GM23338 (cell line): ENCODE measurements at regions not wholly inside any gene's neighbourhood (a gene's known extent, or its start where the extent isn't known, plus 50 kb on each side); places are given as distances from the start of the nearest gene placed in this dataset.

Experiments used
- ATAC-seq: fragments of 200-7000 bp; cut with Tn5 transposase; 3 replicates; pipeline ENCODE4 v1.9.1; 2020
- DNase-seq: peaks from one replicate; pipeline ENCODE4 v3.0.0-alpha.2; 2015; ENCODE audit warnings: low spot score
- H2AFZ ChIP-seq: fragments of 200-600 bp; sonication (generic); 2 replicates; pipeline ENCODE4 v1.8.0; 2016; ENCODE audit warnings: antibody characterized with exemption, mild to moderate bottlenecking, moderate library complexity
- H3F3A ChIP-seq: fragments of 200-600 bp; sonication (generic); replicated peaks from 2 replicates; pipeline ENCODE4 v1.8.0; 2017; ENCODE audit warnings: antibody characterized with exemption, mixed run types, low read depth
- H3K27ac ChIP-seq: fragments of 200-600 bp; sonication (generic); 2 replicates; pipeline ENCODE4 v1.6.1; 2016; ENCODE audit warnings: low read depth
- H3K27me3 ChIP-seq: fragments of 200-600 bp; sonication (generic); 2 replicates; pipeline ENCODE4 v1.8.0; 2016; ENCODE audit warnings: mild to moderate bottlenecking, mixed run types, moderate library complexity; ENCODE audit not compliant: insufficient read depth
- H3K36me3 ChIP-seq: fragments of 200-600 bp; sonication (generic); 2 replicates; pipeline ENCODE4 v1.8.0; 2016; ENCODE audit warnings: mild to moderate bottlenecking; ENCODE audit not compliant: insufficient read depth
- H3K4me1 ChIP-seq: fragments of 200-600 bp; sonication (generic); 2 replicates; pipeline ENCODE4 v1.8.0; 2016; ENCODE audit warnings: mild to moderate bottlenecking, moderate library complexity; ENCODE audit not compliant: insufficient read depth
- H3K4me2 ChIP-seq: fragments of 200-600 bp; sonication (generic); 2 replicates; pipeline ENCODE4 v1.7.1; 2017; ENCODE audit warnings: mixed run types
- H3K4me3 ChIP-seq: fragments of 200-600 bp; sonication (generic); 2 replicates; pipeline ENCODE4 v1.6.1; 2016; ENCODE audit warnings: mixed run types
- H3K79me2 ChIP-seq: fragments of 200-600 bp; sonication (generic); replicated peaks from 2 replicates; pipeline ENCODE4 v1.8.0; 2017; ENCODE audit warnings: mild to moderate bottlenecking; ENCODE audit not compliant: insufficient read depth
- H3K9me2 ChIP-seq: fragments of 200-600 bp; sonication (generic); 2 replicates; pipeline ENCODE4 v1.8.0; 2017; ENCODE audit not compliant: insufficient read depth
- H4K20me1 ChIP-seq: fragments of 200-600 bp; sonication (generic); replicated peaks from 2 replicates; pipeline ENCODE4 v1.8.0; 2017; ENCODE audit warnings: mild to moderate bottlenecking; ENCODE audit not compliant: insufficient read depth
- H3K27ac Mint-ChIP-seq: 2 replicates; pipeline ENCODE4 v1.8.0; 2020; ENCODE audit warnings: inconsistent platforms, mild to moderate bottlenecking, moderate library complexity, mixed read lengths
- H3K27me3 Mint-ChIP-seq: 3 replicates; pipeline ENCODE4 v1.8.0; 2022; ENCODE audit warnings: low read depth, mild to moderate bottlenecking, moderate library complexity, mixed read lengths, inconsistent platforms; ENCODE audit not compliant: insufficient read depth, poor library complexity
- H3K36me3 Mint-ChIP-seq: 3 replicates; pipeline ENCODE4 v1.8.0; 2021; ENCODE audit warnings: low read depth, mild to moderate bottlenecking, inconsistent platforms, moderate library complexity, mixed read lengths
- H3K4me1 Mint-ChIP-seq: 3 replicates; pipeline ENCODE4 v1.8.0; 2020; ENCODE audit warnings: mild to moderate bottlenecking, inconsistent platforms, mixed read lengths
- H3K4me3 Mint-ChIP-seq: 3 replicates; pipeline ENCODE4 v1.8.0; 2021; ENCODE audit warnings: moderate library complexity, mild to moderate bottlenecking, inconsistent platforms, mixed read lengths
- H3K9me3 Mint-ChIP-seq: 3 replicates; pipeline ENCODE4 v1.8.0; 2020; ENCODE audit warnings: moderate library complexity, mild to moderate bottlenecking, inconsistent platforms, mixed read lengths
- EZH2 ChIP-seq: fragments of 200-600 bp; sonication (generic); IDR thresholded peaks from one replicate; pipeline ENCODE4 v1.8.0; 2017; ENCODE audit warnings: antibody characterized with exemption, mild to moderate bottlenecking, low read depth; ENCODE audit not compliant: unreplicated experiment
- EZH2phosphoT487 ChIP-seq: fragments of 200-600 bp; sonication (generic); IDR thresholded peaks from one replicate; pipeline ENCODE4 v1.8.1; 2018; ENCODE audit warnings: antibody characterized with exemption; ENCODE audit not compliant: unreplicated experiment
- JUNB ChIP-seq: IDR thresholded peaks from one replicate; pipeline ENCODE4 v1.6.1; 2016; ENCODE audit warnings: antibody characterized with exemption; ENCODE audit not compliant: unreplicated experiment
- NANOG ChIP-seq: IDR thresholded peaks from 2 replicates; pipeline ENCODE4 v1.6.1; 2016; ENCODE audit warnings: antibody characterized with exemption, borderline replicate concordance
- POLR2AphosphoS5 ChIP-seq: IDR thresholded peaks from 2 replicates; pipeline ENCODE4 v1.6.1; 2016; ENCODE audit warnings: antibody characterized with exemption, low read depth
- REST ChIP-seq: IDR thresholded peaks from one replicate; pipeline ENCODE4 v1.6.1; 2018; ENCODE audit warnings: antibody characterized with exemption; ENCODE audit not compliant: unreplicated experiment
- STAT1 ChIP-seq: IDR thresholded peaks from one replicate; pipeline ENCODE4 v1.6.1; 2016; ENCODE audit warnings: antibody characterized with exemption; ENCODE audit not compliant: unreplicated experiment
- ZNF114 ChIP-seq: fragments of 250-450 bp; sonication (Bioruptor Pico); IDR thresholded peaks from 2 replicates; pipeline ENCODE4 v1.5.0; 2020; ENCODE audit warnings: mild to moderate bottlenecking, moderate library complexity
- ZNF331 ChIP-seq: fragments of 250-450 bp; sonication (Bioruptor Pico); IDR thresholded peaks from 2 replicates; pipeline ENCODE4 v1.5.0; 2020; ENCODE audit warnings: low read depth, mild to moderate bottlenecking, moderate library complexity
- ZNF462 ChIP-seq: fragments of 250-450 bp; sonication (Bioruptor Pico); IDR thresholded peaks from 2 replicates; pipeline ENCODE4 v1.5.0; 2020; ENCODE audit warnings: mild to moderate bottlenecking, moderate library complexity
- TF ChIP-seq, protein P1 (sequence below), 2 experiments: fragments of 200-600 bp in 1 of 2; sonication (generic) in 1 of 2; conservative IDR thresholded peaks; 2 replicates each; pipeline versions ENCODE4 v1.5.1 to v1.6.1; 2016 to 2017; ENCODE audit warnings: antibody characterized with exemption in 2 of 2, low read depth in 2 of 2, mild to moderate bottlenecking in 2 of 2, moderate library complexity in 1 of 2

- no peaks in the 10 kb centered on the region for H3K79me2 ChIP-seq
- no peak overlapping the region for H3K27ac Mint-ChIP-seq
- ATAC-seq (no peak), DNase-seq (no peak)
- no peak overlapping the region for H3K4me3 Mint-ChIP-seq
- no peaks in the 10 kb centered on the region for H3K9me2 ChIP-seq
- H2AFZ ChIP-seq = no peak overlapping the region
- no peaks in the 10 kb centered on the region for H3K27me3 ChIP-seq
- H3K4me1 ChIP-seq = no peaks in the 10 kb centered on the region
- no peaks in the 10 kb centered on the region for H3F3A ChIP-seq
- H3K4me3 ChIP-seq = no peak overlapping the region
- no peaks in the 10 kb centered on the region for H3K36me3 Mint-ChIP-seq
- TF ChIP-seq EZH2 (no peak), JUNB (no peak), ZNF331 (CRISPR knock-in tag) (no peak), NANOG (no peak), ZNF114 (no peak), ZNF462 (CRISPR knock-in tag) (no peak), STAT1 (no peak), REST (no peak), POLR2AphosphoS5 (no peak), EZH2phosphoT487 (no peak)
- TF ChIP-seq, protein P1, sequence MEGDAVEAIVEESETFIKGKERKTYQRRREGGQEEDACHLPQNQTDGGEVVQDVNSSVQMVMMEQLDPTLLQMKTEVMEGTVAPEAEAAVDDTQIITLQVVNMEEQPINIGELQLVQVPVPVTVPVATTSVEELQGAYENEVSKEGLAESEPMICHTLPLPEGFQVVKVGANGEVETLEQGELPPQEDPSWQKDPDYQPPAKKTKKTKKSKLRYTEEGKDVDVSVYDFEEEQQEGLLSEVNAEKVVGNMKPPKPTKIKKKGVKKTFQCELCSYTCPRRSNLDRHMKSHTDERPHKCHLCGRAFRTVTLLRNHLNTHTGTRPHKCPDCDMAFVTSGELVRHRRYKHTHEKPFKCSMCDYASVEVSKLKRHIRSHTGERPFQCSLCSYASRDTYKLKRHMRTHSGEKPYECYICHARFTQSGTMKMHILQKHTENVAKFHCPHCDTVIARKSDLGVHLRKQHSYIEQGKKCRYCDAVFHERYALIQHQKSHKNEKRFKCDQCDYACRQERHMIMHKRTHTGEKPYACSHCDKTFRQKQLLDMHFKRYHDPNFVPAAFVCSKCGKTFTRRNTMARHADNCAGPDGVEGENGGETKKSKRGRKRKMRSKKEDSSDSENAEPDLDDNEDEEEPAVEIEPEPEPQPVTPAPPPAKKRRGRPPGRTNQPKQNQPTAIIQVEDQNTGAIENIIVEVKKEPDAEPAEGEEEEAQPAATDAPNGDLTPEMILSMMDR (conservative IDR thresholded peaks at IDR 0.05; ENCODE audit: low read depth in 2 of 2) = no peak
- H3K36me3 ChIP-seq = no peaks in the 10 kb centered on the region
- no peaks in the 10 kb centered on the region for H4K20me1 ChIP-seq
- H3K9me3 Mint-ChIP-seq = peaks cover 11% of the 10 kb centered on the region; the same call in 1 of the 3 replicates
- H3K27me3 Mint-ChIP-seq = peaks cover 1% of the 10 kb centered on the region
- no peak overlapping the region for H3K27ac ChIP-seq
- H3K4me1 Mint-ChIP-seq = no peaks in the 10 kb centered on the region
- H3K4me2 ChIP-seq = no peak overlapping the region
These were observed 172.0 kb upstream of the USP24 start for GRCh38 chr1:55387145-55387544.
